GM23338 (cell line): ENCODE measurements at regions not wholly inside any gene's neighbourhood (a gene's known extent, or its start where the extent isn't known, plus 50 kb on each side); places are given as distances from the start of the nearest gene placed in this dataset.

ENCODE experiments used
- ATAC-seq: fragments of 200-7000 bp; cut with Tn5 transposase; 3 replicates; pipeline ENCODE4 v1.9.1; 2020
- DNase-seq: peaks from one replicate; pipeline ENCODE4 v3.0.0-alpha.2; 2015; ENCODE audit warnings: low spot score
- H2AFZ ChIP-seq: fragments of 200-600 bp; sonication (generic); 2 replicates; pipeline ENCODE4 v1.8.0; 2016; ENCODE audit warnings: antibody characterized with exemption, mild to moderate bottlenecking, moderate library complexity
- H3F3A ChIP-seq: fragments of 200-600 bp; sonication (generic); replicated peaks from 2 replicates; pipeline ENCODE4 v1.8.0; 2017; ENCODE audit warnings: antibody characterized with exemption, mixed run types, low read depth
- H3K27ac ChIP-seq: fragments of 200-600 bp; sonication (generic); 2 replicates; pipeline ENCODE4 v1.6.1; 2016; ENCODE audit warnings: low read depth
- H3K27me3 ChIP-seq: fragments of 200-600 bp; sonication (generic); 2 replicates; pipeline ENCODE4 v1.8.0; 2016; ENCODE audit warnings: mild to moderate bottlenecking, mixed run types, moderate library complexity; ENCODE audit not compliant: insufficient read depth
- H3K36me3 ChIP-seq: fragments of 200-600 bp; sonication (generic); 2 replicates; pipeline ENCODE4 v1.8.0; 2016; ENCODE audit warnings: mild to moderate bottlenecking; ENCODE audit not compliant: insufficient read depth
- H3K4me1 ChIP-seq: fragments of 200-600 bp; sonication (generic); 2 replicates; pipeline ENCODE4 v1.8.0; 2016; ENCODE audit warnings: mild to moderate bottlenecking, moderate library complexity; ENCODE audit not compliant: insufficient read depth
- H3K4me2 ChIP-seq: fragments of 200-600 bp; sonication (generic); 2 replicates; pipeline ENCODE4 v1.7.1; 2017; ENCODE audit warnings: mixed run types
- H3K4me3 ChIP-seq: fragments of 200-600 bp; sonication (generic); 2 replicates; pipeline ENCODE4 v1.6.1; 2016; ENCODE audit warnings: mixed run types
- H3K79me2 ChIP-seq: fragments of 200-600 bp; sonication (generic); replicated peaks from 2 replicates; pipeline ENCODE4 v1.8.0; 2017; ENCODE audit warnings: mild to moderate bottlenecking; ENCODE audit not compliant: insufficient read depth
- H3K9me2 ChIP-seq: fragments of 200-600 bp; sonication (generic); 2 replicates; pipeline ENCODE4 v1.8.0; 2017; ENCODE audit not compliant: insufficient read depth
- H4K20me1 ChIP-seq: fragments of 200-600 bp; sonication (generic); replicated peaks from 2 replicates; pipeline ENCODE4 v1.8.0; 2017; ENCODE audit warnings: mild to moderate bottlenecking; ENCODE audit not compliant: insufficient read depth
- H3K27ac Mint-ChIP-seq: 2 replicates; pipeline ENCODE4 v1.8.0; 2020; ENCODE audit warnings: inconsistent platforms, mild to moderate bottlenecking, moderate library complexity, mixed read lengths
- H3K27me3 Mint-ChIP-seq: 3 replicates; pipeline ENCODE4 v1.8.0; 2022; ENCODE audit warnings: low read depth, mild to moderate bottlenecking, moderate library complexity, mixed read lengths, inconsistent platforms; ENCODE audit not compliant: insufficient read depth, poor library complexity
- H3K36me3 Mint-ChIP-seq: 3 replicates; pipeline ENCODE4 v1.8.0; 2021; ENCODE audit warnings: low read depth, mild to moderate bottlenecking, inconsistent platforms, moderate library complexity, mixed read lengths
- H3K4me1 Mint-ChIP-seq: 3 replicates; pipeline ENCODE4 v1.8.0; 2020; ENCODE audit warnings: mild to moderate bottlenecking, inconsistent platforms, mixed read lengths
- H3K4me3 Mint-ChIP-seq: 3 replicates; pipeline ENCODE4 v1.8.0; 2021; ENCODE audit warnings: moderate library complexity, mild to moderate bottlenecking, inconsistent platforms, mixed read lengths
- H3K9me3 Mint-ChIP-seq: 3 replicates; pipeline ENCODE4 v1.8.0; 2020; ENCODE audit warnings: moderate library complexity, mild to moderate bottlenecking, inconsistent platforms, mixed read lengths
- EZH2 ChIP-seq: fragments of 200-600 bp; sonication (generic); IDR thresholded peaks from one replicate; pipeline ENCODE4 v1.8.0; 2017; ENCODE audit warnings: antibody characterized with exemption, mild to moderate bottlenecking, low read depth; ENCODE audit not compliant: unreplicated experiment
- EZH2phosphoT487 ChIP-seq: fragments of 200-600 bp; sonication (generic); IDR thresholded peaks from one replicate; pipeline ENCODE4 v1.8.1; 2018; ENCODE audit warnings: antibody characterized with exemption; ENCODE audit not compliant: unreplicated experiment
- JUNB ChIP-seq: IDR thresholded peaks from one replicate; pipeline ENCODE4 v1.6.1; 2016; ENCODE audit warnings: antibody characterized with exemption; ENCODE audit not compliant: unreplicated experiment
- NANOG ChIP-seq: IDR thresholded peaks from 2 replicates; pipeline ENCODE4 v1.6.1; 2016; ENCODE audit warnings: antibody characterized with exemption, borderline replicate concordance
- POLR2AphosphoS5 ChIP-seq: IDR thresholded peaks from 2 replicates; pipeline ENCODE4 v1.6.1; 2016; ENCODE audit warnings: antibody characterized with exemption, low read depth
- STAT1 ChIP-seq: IDR thresholded peaks from one replicate; pipeline ENCODE4 v1.6.1; 2016; ENCODE audit warnings: antibody characterized with exemption; ENCODE audit not compliant: unreplicated experiment
- ZNF114 ChIP-seq: fragments of 250-450 bp; sonication (Bioruptor Pico); IDR thresholded peaks from 2 replicates; pipeline ENCODE4 v1.5.0; 2020; ENCODE audit warnings: mild to moderate bottlenecking, moderate library complexity
- ZNF331 ChIP-seq: fragments of 250-450 bp; sonication (Bioruptor Pico); IDR thresholded peaks from 2 replicates; pipeline ENCODE4 v1.5.0; 2020; ENCODE audit warnings: low read depth, mild to moderate bottlenecking, moderate library complexity
- TF ChIP-seq, protein P1 (sequence below): fragments of 250-450 bp; sonication (Bioruptor Pico); IDR thresholded peaks from 2 replicates; pipeline ENCODE4 v1.5.0; 2020; ENCODE audit warnings: mild to moderate bottlenecking, moderate library complexity

DNA sequence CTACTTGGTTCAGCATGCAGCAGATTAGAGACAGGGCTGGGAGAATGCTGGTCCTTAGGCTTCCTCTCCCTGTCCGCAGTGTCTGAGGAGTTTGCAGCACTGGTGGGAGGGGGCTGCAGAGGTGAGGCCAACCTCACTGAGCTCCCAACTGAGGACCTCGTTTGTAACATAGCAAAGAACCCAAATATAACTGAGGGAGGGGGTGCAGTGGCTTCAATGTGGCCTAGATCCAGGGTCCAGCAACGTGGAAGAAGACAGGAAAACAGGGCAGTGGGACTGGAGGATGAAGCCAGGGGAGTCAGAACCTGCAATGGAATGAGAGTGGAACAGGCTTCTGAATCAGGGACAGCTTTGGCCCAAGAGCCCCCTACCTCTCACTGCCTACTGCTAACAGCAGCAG is 84.3 kb upstream of the MAFB start:
- no peak overlapping the region for H3K4me3 Mint-ChIP-seq
- no peaks in the 10 kb centered on the region for H3K79me2 ChIP-seq
- TF ChIP-seq ZNF331 (CRISPR knock-in tag) (no peak), EZH2 (no peak), NANOG (no peak)
- DNase-seq (no peak), ATAC-seq (no peak)
- no peaks in the 10 kb centered on the region for H3K27me3 Mint-ChIP-seq
- H3K27ac Mint-ChIP-seq = no peak overlapping the region
- H3K9me2 ChIP-seq = no peaks in the 10 kb centered on the region
- H3K4me2 ChIP-seq = no peak overlapping the region
- no peak overlapping the region for H2AFZ ChIP-seq
- H3K4me1 ChIP-seq = no peaks in the 10 kb centered on the region; the same call in 1 of the 2 replicates
- H3K9me3 Mint-ChIP-seq = no peaks in the 10 kb centered on the region
- H3K4me3 ChIP-seq = no peak overlapping the region
- no peaks in the 10 kb centered on the region for H3K27me3 ChIP-seq
- H3F3A ChIP-seq = no peaks in the 10 kb centered on the region
- no peaks in the 10 kb centered on the region; the same call in 1 of the 2 replicates for H4K20me1 ChIP-seq
- H3K36me3 ChIP-seq = no peaks in the 10 kb centered on the region
- H3K4me1 Mint-ChIP-seq = peaks cover 13% of the 10 kb centered on the region
- H3K27ac ChIP-seq = no peak overlapping the region
- no peaks in the 10 kb centered on the region for H3K36me3 Mint-ChIP-seq

DNA sequence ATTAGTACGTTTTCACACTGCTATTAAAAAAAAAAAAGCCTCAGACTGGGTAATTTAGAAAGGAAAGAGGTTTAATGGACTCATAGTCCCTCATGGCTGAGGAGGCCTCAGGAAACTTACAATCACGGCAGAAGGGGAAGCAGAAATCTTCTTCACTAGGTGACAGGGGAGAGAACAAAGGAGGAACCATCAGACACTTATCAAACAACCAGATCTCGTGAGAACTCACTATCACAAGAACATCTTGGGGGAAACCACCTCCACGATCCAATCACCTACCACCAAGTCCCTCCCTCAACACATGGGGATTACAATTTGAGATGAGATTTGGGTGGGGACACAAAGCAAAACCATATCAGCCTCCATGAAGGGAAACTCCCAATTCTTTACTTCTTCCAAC is 85.2 kb upstream of the MAFB start:
- ATAC-seq = no peak
- H3F3A ChIP-seq = no peaks in the 10 kb centered on the region
- H3K36me3 Mint-ChIP-seq = no peaks in the 10 kb centered on the region
- no peak overlapping the region for H2AFZ ChIP-seq
- H3K4me3 Mint-ChIP-seq = no peak overlapping the region
- no peak overlapping the region for H3K4me2 ChIP-seq
- H3K27me3 Mint-ChIP-seq = no peaks in the 10 kb centered on the region
- H3K4me1 Mint-ChIP-seq = peaks cover 13% of the 10 kb centered on the region
- DNase-seq = no peak
- H3K9me2 ChIP-seq = no peaks in the 10 kb centered on the region
- no peaks in the 10 kb centered on the region for H3K36me3 ChIP-seq
- H3K9me3 Mint-ChIP-seq = no peaks in the 10 kb centered on the region
- H3K27me3 ChIP-seq = no peaks in the 10 kb centered on the region
- H3K4me1 ChIP-seq = no peaks in the 10 kb centered on the region; the same call in 1 of the 2 replicates
- H4K20me1 ChIP-seq = no peaks in the 10 kb centered on the region; the same call in 1 of the 2 replicates
- no peak overlapping the region for H3K27ac Mint-ChIP-seq
- H3K79me2 ChIP-seq = no peaks in the 10 kb centered on the region
- H3K27ac ChIP-seq = no peak overlapping the region
- H3K4me3 ChIP-seq = no peak overlapping the region
- TF ChIP-seq STAT1 = no peak

DNA sequence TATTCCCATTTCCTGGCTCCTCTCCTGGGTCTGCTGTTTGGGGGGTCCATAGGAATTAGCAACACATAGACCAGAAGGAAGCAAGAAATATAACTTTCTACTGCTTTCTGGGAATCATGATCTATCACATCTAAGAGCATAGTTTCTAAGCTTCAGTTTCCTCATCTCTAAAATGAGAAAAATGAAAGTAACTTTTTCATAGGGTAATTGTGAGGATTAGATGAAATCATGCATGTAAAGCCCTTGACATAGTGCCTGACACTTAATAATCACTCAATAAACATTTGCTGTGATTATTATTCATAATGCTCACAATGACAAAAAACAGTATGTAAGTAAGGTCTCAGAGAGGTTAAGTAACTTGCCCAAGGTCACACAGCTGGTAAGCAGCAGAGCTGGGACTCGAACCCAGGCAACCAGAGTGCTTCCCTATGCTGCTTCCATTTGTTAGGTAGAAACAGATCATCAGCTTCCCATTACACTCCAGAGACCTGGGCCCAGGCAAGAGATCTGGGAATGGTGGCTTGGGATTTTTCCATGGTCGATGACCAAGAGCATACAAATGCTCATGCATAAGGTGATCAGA is 86.6 kb upstream of the MAFB start:
- Histone ChIP-seq H3K79me2 (no peaks in the 10 kb centered on the region), H3K27me3 (no peaks in the 10 kb centered on the region), H3K9me2 (no peaks in the 10 kb centered on the region), H3K4me1 (no peaks in the 10 kb centered on the region; the same call in 1 of the 2 replicates), H4K20me1 (no peaks in the 10 kb centered on the region; the same call in 1 of the 2 replicates), H3K36me3 (no peaks in the 10 kb centered on the region), H3K27ac (no peak overlapping the region), H3K4me3 (no peak overlapping the region), H3F3A (no peaks in the 10 kb centered on the region), H2AFZ (no peak overlapping the region), H3K4me2 (no peak overlapping the region)
- H3K27me3 Mint-ChIP-seq = no peaks in the 10 kb centered on the region
- no peak overlapping the region for H3K4me3 Mint-ChIP-seq
- H3K4me1 Mint-ChIP-seq = peaks cover 6% of the 10 kb centered on the region; the same call in 2 of the 3 replicates
- no peaks in the 10 kb centered on the region for H3K9me3 Mint-ChIP-seq
- DNase-seq = no peak
- no peaks in the 10 kb centered on the region for H3K36me3 Mint-ChIP-seq
- H3K27ac Mint-ChIP-seq = no peak overlapping the region
- ATAC-seq = no peak
- no peak for TF ChIP-seq STAT1
- TF ChIP-seq EZH2phosphoT487 = no peak
- TF ChIP-seq EZH2 = no peak
- no peak for TF ChIP-seq ZNF331 (CRISPR knock-in tag)
- TF ChIP-seq, protein P1, sequence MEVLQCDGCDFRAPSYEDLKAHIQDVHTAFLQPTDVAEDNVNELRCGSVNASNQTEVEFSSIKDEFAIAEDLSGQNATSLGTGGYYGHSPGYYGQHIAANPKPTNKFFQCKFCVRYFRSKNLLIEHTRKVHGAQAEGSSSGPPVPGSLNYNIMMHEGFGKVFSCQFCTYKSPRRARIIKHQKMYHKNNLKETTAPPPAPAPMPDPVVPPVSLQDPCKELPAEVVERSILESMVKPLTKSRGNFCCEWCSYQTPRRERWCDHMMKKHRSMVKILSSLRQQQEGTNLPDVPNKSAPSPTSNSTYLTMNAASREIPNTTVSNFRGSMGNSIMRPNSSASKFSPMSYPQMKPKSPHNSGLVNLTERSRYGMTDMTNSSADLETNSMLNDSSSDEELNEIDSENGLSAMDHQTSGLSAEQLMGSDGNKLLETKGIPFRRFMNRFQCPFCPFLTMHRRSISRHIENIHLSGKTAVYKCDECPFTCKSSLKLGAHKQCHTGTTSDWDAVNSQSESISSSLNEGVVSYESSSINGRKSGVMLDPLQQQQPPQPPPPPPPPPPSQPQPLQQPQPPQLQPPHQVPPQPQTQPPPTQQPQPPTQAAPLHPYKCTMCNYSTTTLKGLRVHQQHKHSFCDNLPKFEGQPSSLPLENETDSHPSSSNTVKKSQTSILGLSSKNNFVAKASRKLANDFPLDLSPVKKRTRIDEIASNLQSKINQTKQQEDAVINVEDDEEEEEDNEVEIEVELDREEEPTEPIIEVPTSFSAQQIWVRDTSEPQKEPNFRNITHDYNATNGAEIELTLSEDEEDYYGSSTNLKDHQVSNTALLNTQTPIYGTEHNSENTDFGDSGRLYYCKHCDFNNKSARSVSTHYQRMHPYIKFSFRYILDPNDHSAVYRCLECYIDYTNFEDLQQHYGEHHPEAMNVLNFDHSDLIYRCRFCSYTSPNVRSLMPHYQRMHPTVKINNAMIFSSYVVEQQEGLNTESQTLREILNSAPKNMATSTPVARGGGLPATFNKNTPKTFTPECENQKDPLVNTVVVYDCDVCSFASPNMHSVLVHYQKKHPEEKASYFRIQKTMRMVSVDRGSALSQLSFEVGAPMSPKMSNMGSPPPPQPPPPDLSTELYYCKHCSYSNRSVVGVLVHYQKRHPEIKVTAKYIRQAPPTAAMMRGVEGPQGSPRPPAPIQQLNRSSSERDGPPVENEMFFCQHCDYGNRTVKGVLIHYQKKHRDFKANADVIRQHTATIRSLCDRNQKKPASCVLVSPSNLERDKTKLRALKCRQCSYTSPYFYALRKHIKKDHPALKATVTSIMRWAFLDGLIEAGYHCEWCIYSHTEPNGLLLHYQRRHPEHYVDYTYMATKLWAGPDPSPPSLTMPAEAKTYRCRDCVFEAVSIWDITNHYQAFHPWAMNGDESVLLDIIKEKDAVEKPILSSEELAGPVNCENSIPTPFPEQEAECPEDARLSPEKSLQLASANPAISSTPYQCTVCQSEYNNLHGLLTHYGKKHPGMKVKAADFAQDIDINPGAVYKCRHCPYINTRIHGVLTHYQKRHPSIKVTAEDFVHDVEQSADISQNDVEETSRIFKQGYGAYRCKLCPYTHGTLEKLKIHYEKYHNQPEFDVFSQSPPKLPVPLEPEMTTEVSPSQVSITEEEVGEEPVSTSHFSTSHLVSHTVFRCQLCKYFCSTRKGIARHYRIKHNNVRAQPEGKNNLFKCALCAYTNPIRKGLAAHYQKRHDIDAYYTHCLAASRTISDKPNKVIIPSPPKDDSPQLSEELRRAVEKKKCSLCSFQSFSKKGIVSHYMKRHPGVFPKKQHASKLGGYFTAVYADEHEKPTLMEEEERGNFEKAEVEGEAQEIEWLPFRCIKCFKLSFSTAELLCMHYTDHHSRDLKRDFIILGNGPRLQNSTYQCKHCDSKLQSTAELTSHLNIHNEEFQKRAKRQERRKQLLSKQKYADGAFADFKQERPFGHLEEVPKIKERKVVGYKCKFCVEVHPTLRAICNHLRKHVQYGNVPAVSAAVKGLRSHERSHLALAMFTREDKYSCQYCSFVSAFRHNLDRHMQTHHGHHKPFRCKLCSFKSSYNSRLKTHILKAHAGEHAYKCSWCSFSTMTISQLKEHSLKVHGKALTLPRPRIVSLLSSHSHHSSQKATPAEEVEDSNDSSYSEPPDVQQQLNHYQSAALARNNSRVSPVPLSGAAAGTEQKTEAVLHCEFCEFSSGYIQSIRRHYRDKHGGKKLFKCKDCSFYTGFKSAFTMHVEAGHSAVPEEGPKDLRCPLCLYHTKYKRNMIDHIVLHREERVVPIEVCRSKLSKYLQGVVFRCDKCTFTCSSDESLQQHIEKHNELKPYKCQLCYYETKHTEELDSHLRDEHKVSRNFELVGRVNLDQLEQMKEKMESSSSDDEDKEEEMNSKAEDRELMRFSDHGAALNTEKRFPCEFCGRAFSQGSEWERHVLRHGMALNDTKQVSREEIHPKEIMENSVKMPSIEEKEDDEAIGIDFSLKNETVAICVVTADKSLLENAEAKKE (CRISPR knock-in tag) = no peak
- TF ChIP-seq ZNF114 (CRISPR knock-in tag) = no peak
- no peak for TF ChIP-seq JUNB
- no peak for TF ChIP-seq POLR2AphosphoS5
